Left ventricle myocardium inferior (tissue), 1 donor: ENCODE measurements at regions not wholly inside any gene's neighbourhood (a gene's known extent, or its start where the extent isn't known, plus 50 kb on each side); places are given as distances from the start of the nearest gene placed in this dataset.

Experiments used
- DNase-seq: peaks from one replicate; pipeline ENCODE4 v3.0.0-alpha.2; 2020
- H3K27ac ChIP-seq: fragments of 200-600 bp; replicated peaks from 2 replicates; pipeline ENCODE4 v1.8.0; 2021
- H3K27me3 ChIP-seq: fragments of 200-600 bp; 2 replicates; pipeline ENCODE4 v1.8.0; 2021; ENCODE audit warnings: low read depth
- H3K36me3 ChIP-seq: fragments of 200-600 bp; 2 replicates; pipeline ENCODE4 v1.8.0; 2021
- H3K4me1 ChIP-seq: fragments of 200-600 bp; 2 replicates; pipeline ENCODE4 v1.8.0; 2021
- H3K4me3 ChIP-seq: fragments of 200-600 bp; 2 replicates; pipeline ENCODE4 v1.8.0; 2021; ENCODE audit warnings: mild to moderate bottlenecking, moderate library complexity
- H3K9me3 ChIP-seq: fragments of 200-600 bp; replicated peaks from 2 replicates; pipeline ENCODE4 v1.8.0; 2021
- CTCF ChIP-seq: fragments of 200-600 bp; IDR thresholded peaks from 2 replicates; pipeline ENCODE4 v1.8.0; 2021; ENCODE audit warnings: antibody characterized with exemption, mild to moderate bottlenecking, borderline replicate concordance
- intact Hi-C: fragments of 100-400 bp; cut with micrococcal nuclease; formaldehyde crosslinking; loops from one replicate; pipeline ENCODE4 v1.11.0; 2022
- donor health status: DM: no; HTN: yes; CAD: no; lungs with severe emphysema.

- no peak for TF ChIP-seq CTCF
- no peak overlapping the region for H3K27ac ChIP-seq
- no peaks in the 10 kb centered on the region for H3K36me3 ChIP-seq
- no peaks in the 10 kb centered on the region for H3K9me3 ChIP-seq
- no peak for DNase-seq
- peaks cover 6% of the 10 kb centered on the region for H3K4me1 ChIP-seq
- H3K4me3 ChIP-seq: no peak overlapping the region
- peaks cover 72% of the 10 kb centered on the region for H3K27me3 ChIP-seq
- intact Hi-C loops: loop anchor here (10.0 kb wide), 1 partner anchor 278 kb away; no protein-coding TSS in a partner anchor
These were observed 883.7 kb upstream of the TMEM132C start for GRCh38 chr12:127383281-127383680.

DNA sequence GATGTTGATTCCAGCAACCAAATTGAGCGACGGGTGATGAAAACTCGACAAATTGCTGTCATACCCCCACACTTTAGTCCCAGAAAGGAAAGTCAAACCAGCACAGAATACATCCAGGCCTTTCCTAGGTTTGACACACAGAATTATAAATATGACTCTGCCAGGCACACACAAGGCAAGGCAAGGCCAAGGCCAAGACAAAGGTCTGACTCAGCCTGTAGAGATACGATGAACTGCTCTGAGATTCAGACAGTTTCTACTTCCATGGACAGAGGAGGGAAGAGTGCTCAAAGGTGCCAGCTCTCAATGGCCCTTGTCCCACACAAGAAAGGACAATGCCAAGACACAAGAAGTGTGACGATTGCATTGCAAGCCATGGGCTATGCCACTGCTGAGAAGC lies 880.2 kb upstream of the TMEM132C start:
- no peak for DNase-seq
- Histone ChIP-seq H3K4me3 (no peak overlapping the region), H3K4me1 (no peaks in the 10 kb centered on the region), H3K9me3 (no peaks in the 10 kb centered on the region), H3K27ac (no peak overlapping the region), H3K36me3 (no peaks in the 10 kb centered on the region), H3K27me3 (peaks cover 78% of the 10 kb centered on the region)
- TF ChIP-seq CTCF: no peak
- intact Hi-C loops: loop anchor here (10.0 kb wide), 1 partner anchor 282 kb away; no protein-coding TSS in a partner anchor

- intact Hi-C loops: loop anchor here (10.0 kb wide), 1 partner anchor 284 kb away; no protein-coding TSS in a partner anchor
- no peaks in the 10 kb centered on the region for H3K9me3 ChIP-seq
- no peak for TF ChIP-seq CTCF
These were observed 878.0 kb upstream of the TMEM132C start for GRCh38 chr12:127388985-127389384.

DNA sequence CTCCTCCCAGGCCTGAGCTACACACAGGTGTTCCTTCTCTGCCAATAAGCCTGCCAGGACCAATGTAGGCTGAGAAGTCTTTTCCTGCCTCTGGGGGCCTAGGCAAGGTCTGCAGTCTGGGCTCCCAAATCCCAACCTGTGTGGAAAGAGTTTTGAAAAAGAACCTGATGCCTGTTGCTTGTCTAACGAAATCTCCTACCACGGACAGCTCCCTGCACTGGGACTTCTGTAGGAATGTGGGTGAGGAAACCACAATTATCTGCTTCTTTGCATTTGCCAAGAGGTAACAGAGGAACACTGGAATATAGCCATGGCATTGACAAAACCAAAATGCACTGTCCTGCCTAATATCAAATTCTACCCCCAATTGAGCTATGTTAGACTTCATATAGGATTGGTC lies 877.0 kb upstream of the TMEM132C start:
- no peak overlapping the region for H3K27ac ChIP-seq
- no peaks in the 10 kb centered on the region for H3K36me3 ChIP-seq
- no peaks in the 10 kb centered on the region for H3K9me3 ChIP-seq
- DNase-seq: no peak
- peaks cover 75% of the 10 kb centered on the region for H3K27me3 ChIP-seq
- H3K4me3 ChIP-seq: no peak overlapping the region
- H3K4me1 ChIP-seq: no peaks in the 10 kb centered on the region
- intact Hi-C loops: loop anchor here (10.0 kb wide), 1 partner anchor 285 kb away; no protein-coding TSS in a partner anchor
- TF ChIP-seq CTCF: no peak

More at GRCh38 chr12:127388985-127389384, 878.0 kb upstream of the TMEM132C start:
- Histone ChIP-seq H3K36me3 (no peaks in the 10 kb centered on the region), H3K27ac (no peak overlapping the region), H3K4me3 (no peak overlapping the region), H3K4me1 (no peaks in the 10 kb centered on the region), H3K27me3 (peaks cover 81% of the 10 kb centered on the region)
- no peak for DNase-seq

GRCh38 chr12:127393465-127393864 lies 873.5 kb upstream of the TMEM132C start:
- Histone ChIP-seq H3K4me1 (no peaks in the 10 kb centered on the region), H3K27me3 (peaks cover 62% of the 10 kb centered on the region), H3K9me3 (no peaks in the 10 kb centered on the region), H3K4me3 (no peak overlapping the region), H3K36me3 (no peaks in the 10 kb centered on the region), H3K27ac (no peak overlapping the region)
- no peak for TF ChIP-seq CTCF
- DNase-seq: no peak
- intact Hi-C loops: no loop called here
